HG02885 (cell line): ENCODE measurements at regions not wholly inside any gene's neighbourhood (a gene's known extent, or its start where the extent isn't known, plus 50 kb on each side); places are given as distances from the start of the nearest gene placed in this dataset.

Experiments used
- ATAC-seq: cut with Tn5 transposase; IDR thresholded peaks from one replicate; pipeline ENCODE4 v1.9.1; 2021; ENCODE audit warnings: mild to moderate bottlenecking; ENCODE audit not compliant: unreplicated experiment, poor library complexity

DNA sequence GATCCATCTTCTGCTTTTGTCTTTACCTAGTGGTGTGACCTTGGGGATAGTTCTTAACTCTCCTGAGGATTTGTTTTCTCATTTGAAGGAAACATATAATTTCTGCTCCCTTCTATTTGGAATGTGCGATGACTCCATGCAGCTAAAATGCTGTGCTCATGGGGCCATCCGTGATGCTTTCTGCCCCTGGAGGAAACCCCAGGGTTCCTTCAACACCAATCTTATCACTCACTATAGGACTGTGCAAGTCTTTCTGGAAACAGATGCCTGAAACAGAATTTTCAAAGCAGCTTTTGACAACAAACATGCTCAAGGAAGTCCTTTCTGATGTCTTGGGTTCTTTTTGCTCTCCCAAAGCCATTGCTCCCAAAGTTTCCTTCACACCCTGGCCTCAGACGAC is 128.8 kb upstream of the GGTLC1 start:
- ATAC-seq, result no peak

DNA sequence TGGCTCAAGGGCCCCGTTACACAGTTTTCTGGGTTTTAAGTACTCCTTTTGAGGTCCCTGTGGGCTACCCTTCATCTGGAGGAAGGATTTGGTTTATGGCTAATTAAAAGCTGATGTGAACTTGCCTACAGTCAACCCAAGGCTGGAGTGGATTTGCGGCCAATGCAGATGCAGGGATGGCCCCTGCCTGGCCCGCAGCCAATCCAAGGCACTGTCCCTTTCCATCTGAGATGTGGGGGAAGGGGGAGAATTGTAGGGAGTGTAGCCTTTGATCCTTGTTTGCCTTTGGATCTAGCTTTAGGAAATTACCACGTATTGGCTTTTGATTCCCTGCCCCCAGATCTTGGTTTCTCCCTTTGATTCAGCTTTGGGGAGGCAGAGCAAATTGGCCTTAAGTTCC is 128.0 kb upstream of the GGTLC1 start:
- no peak for ATAC-seq

DNA sequence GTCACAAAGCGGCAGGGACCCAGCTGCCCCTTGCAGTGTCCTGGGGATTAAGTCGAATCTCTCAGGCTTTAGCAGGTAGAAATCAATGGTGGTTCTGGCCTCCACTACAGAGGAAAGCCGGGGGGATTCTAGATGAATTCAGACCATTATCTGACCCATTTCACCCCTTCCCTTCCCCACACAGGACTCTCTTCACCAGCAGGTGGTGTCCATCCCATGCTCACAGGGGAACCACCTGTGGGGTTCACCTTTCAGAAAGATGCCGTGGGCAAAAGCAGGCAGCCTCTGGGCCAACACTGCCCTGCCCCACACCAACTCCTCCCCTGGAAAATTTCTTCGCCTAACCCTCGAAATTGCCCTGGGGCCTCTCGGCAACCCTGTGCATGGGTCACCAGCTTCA is 123.8 kb upstream of the GGTLC1 start:
- no peak for ATAC-seq

DNA sequence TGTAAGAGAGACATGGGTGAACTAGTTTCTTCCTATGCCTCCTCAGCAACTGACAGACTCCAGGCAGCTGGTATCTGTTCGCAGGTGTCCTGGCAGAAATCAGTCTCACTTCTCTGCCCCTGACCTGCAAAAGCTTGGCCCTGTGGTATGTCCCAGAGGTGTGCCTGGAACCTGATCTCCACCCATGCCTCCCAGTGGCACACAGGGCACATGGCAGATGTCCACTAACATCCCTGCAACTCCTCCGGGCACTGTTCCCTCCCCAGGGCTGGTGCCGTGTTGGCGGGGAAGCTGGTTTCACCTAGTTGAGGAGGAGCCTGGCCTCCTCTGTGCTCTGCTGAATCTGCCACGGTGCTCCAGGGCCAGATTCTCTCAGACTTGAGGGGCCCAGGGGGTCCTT is 123.3 kb upstream of the GGTLC1 start:
- no peak for ATAC-seq

DNA sequence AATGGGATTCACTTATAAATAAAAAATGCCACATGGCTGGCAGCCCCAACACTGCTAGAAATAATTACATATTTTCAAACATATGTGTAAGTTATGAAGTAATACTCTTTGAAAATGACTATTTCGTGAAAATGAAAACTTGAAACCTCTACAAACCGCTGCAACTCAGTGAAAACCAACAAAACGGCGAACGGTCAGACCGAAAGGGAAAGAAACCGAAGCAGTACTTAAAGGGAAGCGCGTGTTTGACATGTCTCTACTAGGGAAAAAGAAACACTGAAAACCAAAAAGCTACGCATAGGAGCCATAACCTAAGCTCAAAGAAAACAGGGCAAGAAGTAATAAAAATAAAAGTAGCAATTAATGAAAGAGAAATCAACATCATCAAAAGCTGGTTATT is 121.0 kb upstream of the GGTLC1 start:
- ATAC-seq, result peak; percentile 50

DNA sequence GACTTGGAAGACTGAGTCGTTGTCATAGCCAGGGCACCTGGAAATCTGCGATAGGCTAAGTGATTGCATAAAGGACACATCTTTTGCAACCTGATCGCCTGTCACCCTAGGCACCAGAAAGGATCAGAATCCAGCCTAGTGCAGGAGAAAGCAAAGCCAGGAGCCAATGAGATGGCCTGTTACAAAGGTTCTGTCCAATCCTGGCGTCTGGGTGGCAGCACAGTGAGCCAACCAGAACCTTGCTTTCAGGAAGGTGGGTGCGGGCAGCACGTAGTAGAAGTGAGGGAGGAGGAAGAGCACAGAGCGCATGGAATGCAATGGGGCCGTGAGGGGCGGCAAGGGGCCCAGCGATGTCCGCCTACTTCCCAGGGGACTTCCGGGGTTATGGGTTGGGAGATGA is 120.4 kb upstream of the GGTLC1 start:
- ATAC-seq, result peak; percentile 66

DNA sequence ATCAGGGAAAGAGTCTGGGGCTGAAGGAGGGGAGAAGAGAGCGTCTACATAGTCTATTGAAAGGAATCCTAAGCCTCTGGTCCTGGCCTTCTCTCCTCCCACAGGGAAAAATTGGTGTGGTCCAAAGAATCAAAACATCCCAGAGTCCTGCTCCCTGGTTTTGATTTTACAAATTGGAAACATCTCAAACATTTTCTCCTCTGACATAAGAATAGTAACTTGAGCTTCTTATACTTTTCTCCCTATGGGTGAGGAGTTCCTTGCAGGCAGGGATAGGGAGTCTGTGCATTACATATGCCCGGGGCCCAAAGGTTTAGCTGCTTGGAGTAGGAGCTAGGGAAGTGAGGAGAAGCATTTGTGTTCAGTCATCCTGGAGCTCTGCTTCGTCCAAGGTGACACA is 120.0 kb upstream of the GGTLC1 start:
- peak; percentile 5 for ATAC-seq

DNA sequence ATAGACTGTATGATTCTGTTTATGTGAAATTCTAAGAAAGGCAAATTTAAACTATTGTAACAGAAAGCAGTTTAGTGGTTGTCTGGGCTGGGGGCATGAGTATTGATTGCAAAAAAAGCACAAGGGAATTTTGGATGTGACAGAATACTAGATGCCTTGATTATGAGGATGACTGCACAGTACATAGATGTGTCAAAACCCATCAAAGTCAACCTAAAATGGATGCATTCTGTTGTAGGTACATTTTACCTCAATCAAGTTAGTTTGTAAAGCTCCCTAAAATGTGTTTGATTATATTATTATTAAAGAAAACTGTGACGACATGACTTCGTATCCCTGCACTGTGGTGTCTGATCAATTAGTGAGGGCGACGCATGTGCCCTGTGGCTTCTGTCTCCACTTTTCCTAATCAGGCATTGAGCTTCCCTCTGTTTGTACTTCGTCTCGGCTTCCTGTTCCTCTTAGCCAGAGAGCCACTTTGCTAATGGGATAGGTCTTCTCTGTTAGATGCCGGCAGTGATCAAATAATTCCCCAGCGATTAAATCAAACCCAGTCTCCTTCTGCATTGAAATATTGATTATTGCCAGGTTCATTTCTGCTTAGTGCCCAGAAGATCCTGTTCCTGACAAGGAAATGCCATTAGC is 118.3 kb upstream of the GGTLC1 start:
- no peak for ATAC-seq

DNA sequence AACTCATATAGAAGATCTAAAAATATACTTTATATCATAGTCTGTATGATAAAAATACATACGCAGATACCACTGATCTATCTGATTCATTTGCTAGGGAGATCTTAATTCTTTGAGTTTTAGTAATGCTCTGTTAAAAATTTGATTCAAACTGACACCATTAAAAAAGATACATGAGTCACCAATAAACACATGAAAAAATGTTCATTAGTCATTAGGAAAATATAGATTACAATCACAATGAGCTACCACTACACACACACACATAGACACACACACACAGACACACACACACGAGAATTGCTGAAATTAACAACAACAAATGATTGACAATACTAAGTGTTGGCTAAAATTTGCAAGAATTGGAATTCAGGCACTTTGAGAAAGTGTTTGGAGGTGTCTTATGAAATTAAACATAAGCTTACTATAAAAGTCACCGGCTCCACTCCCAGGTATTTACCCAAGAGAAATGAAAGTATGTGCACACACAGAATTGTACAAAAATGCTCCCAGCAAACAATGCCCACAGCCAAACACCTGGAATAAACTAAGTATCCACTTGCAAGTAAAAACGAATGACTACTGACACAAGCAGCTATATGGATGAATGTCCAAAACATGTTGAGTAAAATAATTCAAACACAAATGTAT is 117.7 kb upstream of the GGTLC1 start:
- ATAC-seq, result no peak

DNA sequence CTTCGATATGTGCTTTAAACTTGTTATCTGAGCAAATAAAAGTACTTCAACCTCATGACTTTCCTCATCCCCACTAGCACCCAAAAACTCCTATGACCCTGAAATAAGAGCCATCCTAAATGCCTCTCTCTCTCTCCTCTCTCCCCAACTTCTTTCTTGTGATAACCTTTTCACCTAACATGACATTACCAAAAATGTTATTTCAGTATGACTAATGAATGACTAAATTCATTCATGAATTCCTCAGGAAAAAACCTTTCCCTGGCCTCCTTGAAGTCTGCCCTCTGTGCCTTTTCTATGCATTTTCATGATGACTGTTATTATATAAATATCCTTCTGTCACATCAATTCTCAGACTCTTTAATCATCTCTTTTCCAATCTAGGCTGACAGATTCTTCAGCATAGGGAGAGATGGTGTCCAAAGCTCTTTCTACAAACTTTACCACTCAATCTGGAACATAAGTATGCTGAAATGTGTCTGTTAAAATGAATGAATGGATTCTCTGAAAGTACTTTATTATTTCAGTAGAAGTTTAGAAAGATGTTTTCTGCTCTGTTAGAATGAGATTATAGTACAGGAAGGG is 114.3 kb upstream of the GGTLC1 start:
- no peak for ATAC-seq

DNA sequence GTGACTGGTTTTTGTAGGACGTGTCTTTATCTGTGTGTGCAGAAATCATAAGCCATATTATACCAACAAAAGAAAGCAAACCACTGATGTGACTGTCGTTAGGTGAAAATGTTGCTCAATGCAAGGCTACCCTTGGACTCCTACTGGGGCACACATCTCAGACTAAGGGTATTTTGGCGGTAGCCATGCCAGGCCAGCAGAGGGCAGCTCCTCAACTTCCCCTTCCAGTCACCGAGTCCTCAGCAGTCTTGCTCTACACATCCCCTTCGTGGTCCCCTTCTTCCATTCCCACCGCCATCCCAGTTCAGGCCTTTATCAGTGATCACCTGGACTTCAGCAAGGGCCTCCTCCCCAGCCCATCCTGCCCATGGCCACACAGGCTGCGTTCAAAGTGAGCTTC is 113.7 kb upstream of the GGTLC1 start:
- ATAC-seq, result no peak

DNA sequence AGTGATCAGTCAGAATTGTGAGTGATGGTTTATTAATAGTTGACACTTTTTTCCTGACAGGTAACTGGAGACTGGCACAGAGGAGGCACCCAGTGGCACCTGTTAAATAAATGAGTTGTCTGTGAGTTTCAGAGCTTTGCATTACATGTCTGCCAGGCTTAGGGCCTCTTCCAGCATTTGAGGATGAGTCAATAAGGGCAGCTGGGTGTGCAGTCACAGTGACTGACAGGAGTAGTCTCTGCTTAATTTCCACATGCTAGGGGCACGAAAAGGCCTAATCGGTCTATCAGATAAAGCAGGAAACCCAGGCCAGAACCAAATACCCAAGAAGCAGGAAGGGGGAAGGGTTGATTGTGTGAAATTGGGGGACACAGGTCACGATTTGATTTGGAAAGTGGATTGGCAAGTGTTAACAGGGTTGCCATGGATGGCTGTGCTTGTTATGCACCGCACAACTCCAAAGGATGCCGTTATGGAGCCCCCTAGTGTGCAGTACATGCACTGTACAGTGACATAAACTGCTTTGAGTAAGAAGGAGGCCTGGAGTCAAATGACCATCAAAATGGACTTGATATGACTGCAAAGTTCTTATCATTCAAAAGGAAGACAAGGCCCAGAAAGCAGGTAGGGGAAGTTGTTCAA is 111.9 kb upstream of the GGTLC1 start:
- ATAC-seq, result peak; percentile 96

DNA sequence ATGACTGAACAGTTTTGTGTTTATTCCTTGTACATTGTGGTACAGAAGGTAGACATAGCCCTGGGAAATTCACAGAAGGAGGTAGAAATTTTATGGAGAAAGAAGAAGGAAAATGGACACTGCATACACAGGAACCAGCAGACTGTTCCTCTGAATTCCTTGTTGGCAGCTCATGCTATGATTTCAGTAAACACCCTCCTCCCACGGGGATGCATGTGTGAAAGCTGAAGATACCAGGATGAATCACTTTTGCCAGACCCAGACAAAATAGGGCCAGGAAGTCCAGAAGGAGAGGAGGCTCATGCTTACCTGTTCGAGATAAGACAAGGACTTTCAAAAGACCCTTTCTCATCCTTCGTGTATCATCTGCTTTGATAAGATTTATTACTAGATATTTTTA is 110.3 kb upstream of the GGTLC1 start:
- no peak for ATAC-seq

DNA sequence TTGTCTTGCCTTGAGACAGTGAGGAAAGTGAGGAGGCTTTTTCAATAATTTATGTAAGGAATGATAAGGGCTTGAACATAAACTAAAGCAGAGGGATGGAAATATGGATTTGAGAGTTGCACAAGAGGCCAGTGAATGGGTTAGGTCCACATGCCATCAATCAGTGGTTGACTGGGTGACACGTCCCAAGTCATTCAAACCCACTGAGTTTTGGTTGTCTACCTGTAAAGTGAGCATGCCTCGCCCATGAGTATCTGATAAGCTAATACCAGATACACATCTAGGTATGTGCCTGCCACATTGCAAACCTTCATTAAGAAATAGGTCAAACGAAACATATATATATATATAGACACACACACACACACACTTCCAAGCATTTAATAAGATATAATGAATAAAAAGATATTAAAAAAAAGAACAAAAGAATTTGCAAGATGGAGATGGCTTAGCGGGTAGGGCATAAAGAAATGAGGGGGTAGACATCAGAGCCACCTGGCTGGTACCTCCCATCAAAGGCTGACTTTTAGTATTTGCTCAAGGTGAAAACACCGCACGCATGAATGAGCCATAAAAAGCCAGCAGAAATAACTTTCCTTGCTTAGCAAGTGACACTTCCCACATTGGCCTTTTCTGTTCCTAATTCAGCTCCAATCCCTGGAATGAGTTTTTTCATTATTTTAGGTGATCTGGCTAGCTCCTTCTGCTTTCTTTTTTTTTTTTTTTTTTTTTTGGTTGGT is 109.1 kb upstream of the GGTLC1 start:
- no peak for ATAC-seq

DNA sequence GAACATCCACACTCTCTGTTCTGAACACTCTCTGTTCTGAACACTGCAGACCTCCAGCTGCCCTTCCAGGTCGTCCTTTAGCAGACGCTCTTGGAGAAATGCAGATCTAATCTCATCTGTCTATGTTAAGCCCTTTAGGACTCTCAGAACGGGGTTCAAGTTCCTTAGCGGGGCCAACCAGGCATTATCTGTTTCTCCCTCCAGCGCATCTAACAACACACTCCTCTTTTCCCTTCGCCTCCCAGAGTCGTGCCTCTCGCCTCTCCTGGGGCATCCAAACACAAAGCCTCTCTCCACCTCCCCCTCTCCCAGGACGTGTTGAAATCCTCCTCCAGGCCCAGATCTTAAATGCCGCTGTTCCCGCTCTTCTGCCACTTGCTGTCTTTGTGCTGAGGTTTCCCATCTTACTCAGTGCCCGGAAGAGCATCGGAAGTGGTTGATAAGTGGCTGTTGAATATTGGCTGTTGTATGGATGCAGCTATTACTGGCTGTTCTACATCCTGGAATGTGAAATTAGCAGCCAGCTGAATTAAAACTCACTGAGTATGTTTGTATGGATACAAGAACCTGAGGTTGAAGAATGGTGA is 108.4 kb upstream of the GGTLC1 start:
- no peak for ATAC-seq

DNA sequence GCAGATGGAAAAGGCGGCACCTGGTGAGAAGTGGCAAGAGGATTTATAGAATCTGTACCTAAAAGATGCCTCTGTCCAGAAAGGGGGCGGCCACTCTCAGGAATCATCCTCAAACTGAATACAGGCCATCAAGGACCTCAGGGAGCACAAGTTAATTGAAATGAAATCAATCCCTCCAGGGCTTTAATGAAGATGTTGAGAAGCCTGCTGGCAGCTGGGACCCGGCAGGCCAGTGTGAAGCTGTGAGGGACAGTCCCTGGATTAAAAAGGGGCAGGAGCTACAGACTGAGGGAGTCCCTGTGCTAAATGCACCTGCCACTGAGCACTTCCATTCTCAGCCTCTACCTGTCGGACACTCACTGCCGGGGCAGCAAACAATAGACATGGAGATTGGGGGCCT is 107.7 kb upstream of the GGTLC1 start:
- no peak for ATAC-seq

DNA sequence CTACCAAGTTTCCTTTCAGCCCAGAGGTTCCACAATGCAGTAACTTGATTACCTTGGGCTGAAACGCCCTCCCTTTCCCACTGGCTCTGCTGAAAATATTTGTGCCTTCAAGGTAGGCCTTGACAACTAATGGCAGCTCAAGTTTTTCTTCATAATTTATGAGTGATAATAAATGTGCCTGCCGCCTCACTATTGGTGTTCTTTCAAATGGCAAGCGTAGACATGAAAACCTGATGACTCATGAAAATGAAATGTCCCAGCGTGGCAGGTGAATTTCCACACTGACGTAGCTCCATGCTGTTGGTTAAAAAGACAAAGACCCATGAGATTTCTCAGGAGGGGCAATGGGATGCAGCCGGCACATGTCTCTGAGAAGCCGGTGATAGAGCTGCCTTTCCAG is 107.2 kb upstream of the GGTLC1 start:
- no peak for ATAC-seq

DNA sequence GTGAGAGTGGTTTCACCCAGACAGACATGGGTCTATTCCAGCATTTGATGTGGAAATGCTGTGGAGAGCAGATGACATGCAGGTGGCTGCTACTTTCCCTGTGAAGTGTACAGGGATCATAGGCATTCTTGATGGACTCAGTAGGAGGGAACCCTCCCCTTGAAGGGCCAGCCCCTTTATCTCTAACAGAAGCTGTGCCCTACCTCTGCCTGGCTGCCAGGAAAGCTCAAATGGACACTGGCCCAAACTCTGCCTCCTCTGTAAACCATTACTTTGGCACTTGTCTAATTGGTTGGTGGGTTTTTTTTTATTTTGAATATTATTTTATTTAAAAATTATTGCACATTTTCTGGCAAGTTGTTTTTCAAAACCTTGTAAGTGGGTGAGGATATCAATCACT is 106.7 kb upstream of the GGTLC1 start:
- no peak for ATAC-seq

DNA sequence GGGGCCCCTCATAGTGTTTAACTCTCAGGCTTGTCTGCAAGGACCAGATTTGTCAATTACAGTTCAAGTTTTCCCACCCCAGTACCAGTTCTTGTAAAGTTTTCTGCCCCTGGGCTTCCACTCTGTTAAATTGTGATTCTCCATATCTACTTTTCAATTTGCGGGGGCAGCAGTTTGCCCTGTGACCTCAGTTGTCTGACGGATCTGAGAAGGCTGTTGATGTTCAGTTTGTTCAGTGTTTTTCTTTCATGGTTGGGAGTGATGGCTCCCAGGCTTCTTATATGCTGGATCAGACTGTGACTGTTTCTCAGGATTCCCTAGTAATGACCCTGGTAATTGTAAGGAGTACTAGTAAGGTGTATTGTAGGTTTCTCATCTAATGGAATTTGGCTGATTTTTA is 101.0 kb upstream of the GGTLC1 start:
- no peak for ATAC-seq

DNA sequence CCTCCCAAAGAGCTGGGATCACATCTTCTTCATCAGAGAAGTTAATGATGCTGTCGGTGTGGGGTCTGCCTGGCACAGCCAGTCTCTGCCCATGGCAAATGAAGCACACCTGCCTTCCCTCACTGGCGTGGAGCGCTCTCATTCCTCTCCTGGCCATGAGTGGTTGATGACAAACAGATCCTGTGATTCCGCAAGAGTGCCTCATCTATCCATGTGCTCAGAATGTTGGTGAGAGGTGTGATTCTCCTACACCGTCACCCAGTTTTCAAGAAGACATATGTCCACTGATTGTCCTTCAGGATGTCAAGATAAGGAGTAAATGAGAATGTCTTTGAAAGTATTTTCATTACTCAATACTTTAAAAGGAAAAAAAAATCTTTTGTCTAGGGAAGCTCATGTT is 97.5 kb upstream of the GGTLC1 start:
- ATAC-seq, result no peak

DNA sequence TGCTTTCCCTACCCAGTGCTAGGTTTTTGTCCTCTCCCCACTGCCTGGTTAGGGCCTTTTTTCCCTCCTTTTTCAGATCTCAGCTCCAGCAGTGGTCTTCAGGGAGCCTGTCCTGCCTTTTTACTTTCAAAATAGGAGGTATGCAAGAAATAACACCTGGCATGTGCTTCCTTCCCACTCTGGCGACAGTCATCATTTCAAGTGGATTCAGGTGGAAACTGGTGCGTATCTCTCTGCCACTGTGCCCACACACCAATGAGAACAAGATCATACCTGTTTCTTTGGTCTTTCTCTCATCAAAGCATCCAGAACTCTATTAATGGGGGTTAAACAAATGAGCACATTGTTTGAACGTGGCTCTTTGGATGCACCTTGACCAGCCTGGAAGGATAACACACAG is 95.7 kb upstream of the GGTLC1 start:
- no peak for ATAC-seq
